ENCODE measurements at regions not wholly inside any gene's neighbourhood (a gene's known extent, or its start where the extent isn't known, plus 50 kb on each side); places are given as distances from the start of the nearest gene placed in this dataset.

- TF ChIP-seq CTCF (conservative IDR thresholded peaks at IDR 0.05; ENCODE audit: low read depth, low read length) (no peak), BHLHE40 (IDR thresholded peaks at IDR 0.05; ENCODE audit: low read depth, low read length) (no peak), RAD21 (IDR thresholded peaks at IDR 0.05; ENCODE audit: low read length) (no peak), POLR2A (IDR thresholded peaks at IDR 0.05; ENCODE audit: low read depth, low read length) (no peak), MXI1 (IDR thresholded peaks at IDR 0.05; ENCODE audit: borderline replicate concordance, low read depth, low read length) (no peak)
Observed at GRCh38 chr6:50141100-50141499, 91.4 kb upstream of the DEFB112 start.
